ENCODE measurements at regions not wholly inside any gene's neighbourhood (a gene's known extent, or its start where the extent isn't known, plus 50 kb on each side); places are given as distances from the start of the nearest gene placed in this dataset.

- TF ChIP-seq CTCF (conservative IDR thresholded peaks at IDR 0.05; ENCODE audit: low read length), result no peak
- no peak for TF ChIP-seq EZH2phosphoT487 (IDR thresholded peaks at IDR 0.05; ENCODE audit: borderline replicate concordance)
Observed at GRCh38 chr4:31325300-31325699, 605.1 kb downstream of the PCDH7 start.

Data from Loucy (cell line).